K562 (cell line): ENCODE measurements at regions not wholly inside any gene's neighbourhood (a gene's known extent, or its start where the extent isn't known, plus 50 kb on each side); places are given as distances from the start of the nearest gene placed in this dataset.

ENCODE experiments used
- ATF7 ChIP-seq: fragments of 450-650 bp; IDR thresholded peaks from 2 replicates; pipeline ENCODE4 v1.7.1; 2014; ENCODE audit warnings: mild to moderate bottlenecking, moderate library complexity
- BMI1 ChIP-seq: fragments of 150-350 bp; IDR thresholded peaks from 2 replicates; pipeline ENCODE4 v1.6.1; 2014; ENCODE audit warnings: low read length
- DIDO1 ChIP-seq: fragments of 450-650 bp; IDR thresholded peaks from 2 replicates; pipeline ENCODE4 v1.6.1; 2016; ENCODE audit warnings: low read depth, missing biosample characterization, missing genetic modification characterization
- EP400 ChIP-seq: fragments of 450-650 bp; IDR thresholded peaks from 2 replicates; pipeline ENCODE4 v1.6.1; 2017; ENCODE audit warnings: antibody characterized with exemption, mild to moderate bottlenecking, moderate library complexity
- HDGF ChIP-seq: fragments of 450-650 bp; IDR thresholded peaks from 2 replicates; pipeline ENCODE4 v1.6.1; 2016
- HIVEP1 ChIP-seq: fragments of 250-450 bp; sonication (Bioruptor Pico); IDR thresholded peaks from 2 replicates; pipeline ENCODE4 v1.4.0; 2020; ENCODE audit warnings: mild to moderate bottlenecking
- HMG20A ChIP-seq: fragments of 450-650 bp; formaldehyde crosslinking; conservative IDR thresholded peaks from 2 replicates; pipeline ENCODE4 v1.4.0; 2020; ENCODE audit warnings: mild to moderate bottlenecking, mixed read lengths
- JUN ChIP-seq, 2 experiments: sonication (generic) in 1 of 2; formaldehyde crosslinking in 1 of 2; IDR thresholded peaks; 2 replicates each; pipeline versions ENCODE4 v1.6.1 to v1.8.0; 2012 to 2022; ENCODE audit warnings: borderline replicate concordance in 2 of 2, mild to moderate bottlenecking in 2 of 2, improper control_type of control experiment in 1 of 2, low read depth in 1 of 2, low read length in 1 of 2, missing genetic modification reagents in 1 of 2
- KAT7 ChIP-seq: sonication (generic); formaldehyde crosslinking; IDR thresholded peaks from 2 replicates; pipeline ENCODE4 v1.8.0; 2022; ENCODE audit warnings: missing genetic modification reagents, mild to moderate bottlenecking, borderline replicate concordance
- MAFF ChIP-seq: IDR thresholded peaks from 2 replicates; pipeline ENCODE4 v1.6.1; 2012; ENCODE audit warnings: low read length, improper control_type of control experiment
- NFRKB ChIP-seq: fragments of 450-650 bp; IDR thresholded peaks from 2 replicates; pipeline ENCODE4 v1.6.1; 2016; ENCODE audit warnings: low read depth
- NFXL1 ChIP-seq: fragments of 450-650 bp; formaldehyde crosslinking; IDR thresholded peaks from 2 replicates; pipeline ENCODE4 v1.4.0; 2021; ENCODE audit warnings: mild to moderate bottlenecking
- NONO ChIP-seq, 2 experiments: fragments of 200-400 bp in 1 of 2; fragments of 450-650 bp in 1 of 2; formaldehyde crosslinking in 1 of 2; IDR thresholded peaks; 2 replicates each; pipeline ENCODE4 v1.6.1; 2017; ENCODE audit warnings: low read depth in 2 of 2, mild to moderate bottlenecking in 2 of 2, moderate library complexity in 2 of 2, low read length in 1 of 2
- POLR3G ChIP-seq: IDR thresholded peaks from 2 replicates; pipeline ENCODE4 v1.6.1; 2011; ENCODE audit not compliant: insufficient read length, insufficient replicate concordance; ENCODE audit errors: extremely low read depth
- TF ChIP-seq, protein P1 (sequence below): fragments of 250-450 bp; sonication (Bioruptor Pico); IDR thresholded peaks from 2 replicates; pipeline ENCODE4 v1.4.0; 2020; ENCODE audit warnings: mild to moderate bottlenecking, moderate library complexity
- TF ChIP-seq, protein P2 (sequence below), 2 experiments: fragments of 450-650 bp in 1 of 2; sonication (generic) in 1 of 2; formaldehyde crosslinking in 1 of 2; IDR thresholded peaks; 2 replicates each; pipeline versions ENCODE4 v1.7.1 to v1.9.0; 2016 to 2022; ENCODE audit warnings: inconsistent platforms in 1 of 2, mild to moderate bottlenecking in 1 of 2, missing genetic modification reagents in 1 of 2

DNA sequence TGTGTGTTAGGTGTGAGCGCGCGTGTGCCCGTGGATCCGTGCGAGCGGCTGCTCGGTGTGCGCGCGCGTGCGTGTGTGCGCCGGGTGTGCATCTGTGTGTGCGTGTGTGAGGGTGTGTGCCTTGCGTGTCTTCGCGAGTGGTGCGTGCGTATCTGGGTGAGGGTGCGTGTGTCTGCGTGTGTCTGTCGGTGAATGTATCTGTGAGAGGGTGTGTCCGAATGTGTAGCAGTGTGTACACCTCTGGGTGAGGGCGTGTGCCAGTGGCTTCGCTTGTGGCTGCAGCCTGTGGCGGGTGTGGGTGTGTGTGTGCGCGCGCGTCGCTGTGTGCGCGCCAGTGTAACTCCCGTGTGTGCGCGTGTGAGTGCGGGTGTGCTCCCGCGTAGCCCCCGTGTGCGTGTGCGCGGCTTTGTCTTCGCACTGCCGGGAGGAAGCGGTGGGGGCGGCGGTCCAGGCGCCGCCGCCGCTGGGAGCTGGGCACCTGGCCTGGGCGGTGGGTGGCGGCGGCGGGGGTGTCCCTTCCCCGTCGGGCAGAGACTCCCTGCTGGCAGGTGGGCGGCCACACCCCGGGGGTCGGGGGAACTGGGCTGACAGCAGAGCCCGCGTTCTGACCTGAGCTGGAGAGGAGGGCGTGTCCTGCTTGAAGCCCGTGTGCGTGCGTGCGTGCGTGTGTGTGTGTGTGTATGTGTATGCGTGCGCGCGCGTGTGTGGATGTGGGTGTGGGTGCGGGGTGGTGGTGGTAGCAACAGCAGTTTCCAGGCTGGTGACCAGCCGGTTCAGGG, 61.3 kb upstream of the EPB41L1 start (continued):
- TF ChIP-seq HIVEP1 (no peak), BMI1 (no peak), NFXL1 (CRISPR knock-in tag) (no peak), DIDO1 (no peak), EP400 (no peak), HDGF (no peak), KAT7 (CRISPR knock-in tag) (no peak), MAFF (no peak), POLR3G (no peak), NONO (IDR thresholded peaks at IDR 0.05; ENCODE audit: low read depth in 2 of 2, low read length in 1 of 2) (no peak), NFRKB (no peak), HMG20A (CRISPR knock-in tag) (no peak), ATF7 (no peak), JUN (IDR thresholded peaks at IDR 0.05; ENCODE audit: borderline replicate concordance, low read depth, low read length) (no peak), JUN (CRISPR knock-in tag; IDR thresholded peaks at IDR 0.05; ENCODE audit: borderline replicate concordance) (no peak)
- TF ChIP-seq, protein P1, sequence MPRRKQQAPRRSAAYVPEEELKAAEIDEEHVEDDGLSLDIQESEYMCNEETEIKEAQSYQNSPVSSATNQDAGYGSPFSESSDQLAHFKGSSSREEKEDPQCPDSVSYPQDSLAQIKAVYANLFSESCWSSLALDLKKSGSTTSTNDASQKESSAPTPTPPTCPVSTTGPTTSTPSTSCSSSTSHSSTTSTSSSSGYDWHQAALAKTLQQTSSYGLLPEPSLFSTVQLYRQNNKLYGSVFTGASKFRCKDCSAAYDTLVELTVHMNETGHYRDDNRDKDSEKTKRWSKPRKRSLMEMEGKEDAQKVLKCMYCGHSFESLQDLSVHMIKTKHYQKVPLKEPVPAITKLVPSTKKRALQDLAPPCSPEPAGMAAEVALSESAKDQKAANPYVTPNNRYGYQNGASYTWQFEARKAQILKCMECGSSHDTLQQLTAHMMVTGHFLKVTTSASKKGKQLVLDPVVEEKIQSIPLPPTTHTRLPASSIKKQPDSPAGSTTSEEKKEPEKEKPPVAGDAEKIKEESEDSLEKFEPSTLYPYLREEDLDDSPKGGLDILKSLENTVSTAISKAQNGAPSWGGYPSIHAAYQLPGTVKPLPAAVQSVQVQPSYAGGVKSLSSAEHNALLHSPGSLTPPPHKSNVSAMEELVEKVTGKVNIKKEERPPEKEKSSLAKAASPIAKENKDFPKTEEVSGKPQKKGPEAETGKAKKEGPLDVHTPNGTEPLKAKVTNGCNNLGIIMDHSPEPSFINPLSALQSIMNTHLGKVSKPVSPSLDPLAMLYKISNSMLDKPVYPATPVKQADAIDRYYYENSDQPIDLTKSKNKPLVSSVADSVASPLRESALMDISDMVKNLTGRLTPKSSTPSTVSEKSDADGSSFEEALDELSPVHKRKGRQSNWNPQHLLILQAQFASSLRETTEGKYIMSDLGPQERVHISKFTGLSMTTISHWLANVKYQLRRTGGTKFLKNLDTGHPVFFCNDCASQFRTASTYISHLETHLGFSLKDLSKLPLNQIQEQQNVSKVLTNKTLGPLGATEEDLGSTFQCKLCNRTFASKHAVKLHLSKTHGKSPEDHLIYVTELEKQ (CRISPR knock-in tag), result no peak
- TF ChIP-seq, protein P2, sequence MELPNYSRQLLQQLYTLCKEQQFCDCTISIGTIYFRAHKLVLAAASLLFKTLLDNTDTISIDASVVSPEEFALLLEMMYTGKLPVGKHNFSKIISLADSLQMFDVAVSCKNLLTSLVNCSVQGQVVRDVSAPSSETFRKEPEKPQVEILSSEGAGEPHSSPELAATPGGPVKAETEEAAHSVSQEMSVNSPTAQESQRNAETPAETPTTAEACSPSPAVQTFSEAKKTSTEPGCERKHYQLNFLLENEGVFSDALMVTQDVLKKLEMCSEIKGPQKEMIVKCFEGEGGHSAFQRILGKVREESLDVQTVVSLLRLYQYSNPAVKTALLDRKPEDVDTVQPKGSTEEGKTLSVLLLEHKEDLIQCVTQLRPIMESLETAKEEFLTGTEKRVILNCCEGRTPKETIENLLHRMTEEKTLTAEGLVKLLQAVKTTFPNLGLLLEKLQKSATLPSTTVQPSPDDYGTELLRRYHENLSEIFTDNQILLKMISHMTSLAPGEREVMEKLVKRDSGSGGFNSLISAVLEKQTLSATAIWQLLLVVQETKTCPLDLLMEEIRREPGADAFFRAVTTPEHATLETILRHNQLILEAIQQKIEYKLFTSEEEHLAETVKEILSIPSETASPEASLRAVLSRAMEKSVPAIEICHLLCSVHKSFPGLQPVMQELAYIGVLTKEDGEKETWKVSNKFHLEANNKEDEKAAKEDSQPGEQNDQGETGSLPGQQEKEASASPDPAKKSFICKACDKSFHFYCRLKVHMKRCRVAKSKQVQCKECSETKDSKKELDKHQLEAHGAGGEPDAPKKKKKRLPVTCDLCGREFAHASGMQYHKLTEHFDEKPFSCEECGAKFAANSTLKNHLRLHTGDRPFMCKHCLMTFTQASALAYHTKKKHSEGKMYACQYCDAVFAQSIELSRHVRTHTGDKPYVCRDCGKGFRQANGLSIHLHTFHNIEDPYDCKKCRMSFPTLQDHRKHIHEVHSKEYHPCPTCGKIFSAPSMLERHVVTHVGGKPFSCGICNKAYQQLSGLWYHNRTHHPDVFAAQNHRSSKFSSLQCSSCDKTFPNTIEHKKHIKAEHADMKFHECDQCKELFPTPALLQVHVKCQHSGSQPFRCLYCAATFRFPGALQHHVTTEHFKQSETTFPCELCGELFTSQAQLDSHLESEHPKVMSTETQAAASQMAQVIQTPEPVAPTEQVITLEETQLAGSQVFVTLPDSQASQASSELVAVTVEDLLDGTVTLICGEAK (IDR thresholded peaks at IDR 0.05), result peak; percentile 77
- TF ChIP-seq, protein P2 (CRISPR knock-in tag; IDR thresholded peaks at IDR 0.05), result no peak
